HepG2 (cell line): ENCODE measurements at regions not wholly inside any gene's neighbourhood (a gene's known extent, or its start where the extent isn't known, plus 50 kb on each side); places are given as distances from the start of the nearest gene placed in this dataset.

Experiments
- ATAC-seq: fragments of 200-7000 bp; cut with Tn5 transposase; 3 replicates; pipeline ENCODE4 v1.9.1; 2020; ENCODE audit warnings: mild to moderate bottlenecking, moderate library complexity
- BruUV-seq: library from RNA; stranded (reverse); fragments of 400-500 nt; replicated peaks from 2 replicates; lab custom pipeline; 2021; lab: Mats Ljungman, UMichigan
- CTCF ChIA-PET: fragments of 300-600 bp; formaldehyde crosslinking; extraction: SDS; loops from one replicate; lab custom pipeline; 2021; ENCODE audit warnings: low total read pairs, inconsistent platforms, low intra/inter-chr PET ratio; lab: Yijun Ruan, JAX
- POLR2A ChIA-PET: fragments of 350-600 bp; sonication (Branson Sonifier 250); formaldehyde crosslinking; loops from one replicate; lab custom pipeline; 2020; ENCODE audit warnings: antibody characterized with exemption, inconsistent platforms; lab: Yijun Ruan, JAX
- DNase-seq: peaks from one replicate; pipeline ENCODE4 v3.0.0-alpha.2; 2015; ENCODE audit warnings: low spot score
- FAIRE-seq: peaks from 3 replicates; lab custom pipeline; 2011; peaks lifted over from hg19 to GRCh38; lab: Jason Lieb, UNC
- H2AFZ ChIP-seq: one replicate; pipeline ENCODE4 v1.6.1; 2011; ENCODE audit warnings: low read length, inconsistent platforms
- H3K27ac ChIP-seq: fragments of 300-600 bp; 3 replicates; pipeline ENCODE4 v1.8.0; 2011; ENCODE audit warnings: mixed run types, mild to moderate bottlenecking, mixed read lengths, low read length, inconsistent platforms; ENCODE audit not compliant: insufficient read depth; ENCODE audit errors: extremely low read length
- H3K27me3 ChIP-seq, 2 experiments: fragments of 200-600 bp in 1 of 2; 2 replicates in 1 of 2; 3 replicates in 1 of 2; pipeline versions ENCODE4 v1.6.0 to v1.8.0; 2011; ENCODE audit warnings: low read length in 2 of 2, mild to moderate bottlenecking in 2 of 2, moderate library complexity in 2 of 2, inconsistent platforms in 1 of 2; ENCODE audit not compliant: insufficient read depth in 2 of 2, control insufficient read depth in 1 of 2
- H3K36me3 ChIP-seq, 2 experiments: fragments of 200-600 bp in 1 of 2; replicated peaks in 1 of 2; 2 replicates in 1 of 2; 3 replicates in 1 of 2; pipeline versions ENCODE4 v1.5.1 to v1.8.0; 2011; ENCODE audit warnings: low read length in 2 of 2, inconsistent platforms in 1 of 2; ENCODE audit not compliant: insufficient read depth in 2 of 2, control insufficient read depth in 1 of 2
- H3K4me1 ChIP-seq: 2 replicates; pipeline ENCODE4 v1.5.1; 2012; ENCODE audit warnings: low read length, inconsistent platforms; ENCODE audit not compliant: insufficient read depth
- H3K4me2 ChIP-seq: 2 replicates; pipeline ENCODE4 v1.6.0; 2011; ENCODE audit warnings: low read depth, low read length, inconsistent platforms
- H3K4me3 ChIP-seq, 3 experiments: fragments of 200-600 bp in 1 of 3; sonication (generic), shearing (Covaris generic) in 1 of 3; replicated peaks in 1 of 3; 2 replicates each; pipeline ENCODE4 v1.5.1; 2011 to 2016; ENCODE audit warnings: low read length in 3 of 3, inconsistent platforms in 2 of 3, low read depth in 2 of 3, mild to moderate bottlenecking in 2 of 3, control low read depth in 1 of 3, mixed read lengths in 1 of 3; ENCODE audit not compliant: insufficient read depth in 1 of 3
- H3K79me2 ChIP-seq: one replicate; pipeline ENCODE4 v1.6.1; 2011; ENCODE audit warnings: low read length, inconsistent platforms; ENCODE audit not compliant: insufficient read depth
- H3K9ac ChIP-seq: 2 replicates; pipeline ENCODE4 v1.6.0; 2011; ENCODE audit warnings: mild to moderate bottlenecking, low read depth, low read length, inconsistent platforms; ENCODE audit not compliant: insufficient read depth
- H3K9me3 ChIP-seq: 2 replicates; pipeline ENCODE4 v1.5.1; 2012; ENCODE audit warnings: mild to moderate bottlenecking, low read length
- H4K20me1 ChIP-seq: 2 replicates; pipeline ENCODE4 v1.6.0; 2011; ENCODE audit warnings: inconsistent platforms, mild to moderate bottlenecking, low read length, moderate library complexity; ENCODE audit not compliant: insufficient read depth
- AHDC1 ChIP-seq: sonication (generic); formaldehyde crosslinking; IDR thresholded peaks from 2 replicates; pipeline ENCODE4 v1.5.1; 2020; ENCODE audit warnings: mild to moderate bottlenecking, missing genetic modification reagents, borderline replicate concordance
- ATRX ChIP-seq: sonication (generic); formaldehyde crosslinking; IDR thresholded peaks from 2 replicates; pipeline ENCODE4 v1.4.0; 2020; ENCODE audit warnings: missing genetic modification reagents, borderline replicate concordance
- CBX5 ChIP-seq: sonication (generic); formaldehyde crosslinking; IDR thresholded peaks from 2 replicates; pipeline ENCODE4 v1.4.0; 2020; ENCODE audit warnings: missing genetic modification reagents, borderline replicate concordance
- CHD4 ChIP-seq: fragments of 200-600 bp; sonication (generic); IDR thresholded peaks from 2 replicates; pipeline ENCODE4 v1.7.0; 2017; ENCODE audit warnings: mild to moderate bottlenecking, low read length, borderline replicate concordance
- HMG20B ChIP-seq: conservative IDR thresholded peaks from 2 replicates; pipeline ENCODE4 v1.6.1; 2016; ENCODE audit warnings: missing genetic modification reagents, missing compliant biosample characterization
- NFRKB ChIP-seq: fragments of 450-650 bp; IDR thresholded peaks from 2 replicates; pipeline ENCODE4 v1.6.1; 2017
- REL ChIP-seq: sonication (generic); formaldehyde crosslinking; conservative IDR thresholded peaks from 2 replicates; pipeline ENCODE4 v1.8.0; 2022; ENCODE audit warnings: mild to moderate bottlenecking, missing genetic modification reagents, moderate library complexity
- RXRB ChIP-seq: IDR thresholded peaks from 2 replicates; pipeline ENCODE4 v1.6.1; 2016; ENCODE audit warnings: borderline replicate concordance, missing genetic modification reagents, missing compliant biosample characterization
- SMARCC2 ChIP-seq: fragments of 450-650 bp; IDR thresholded peaks from 2 replicates; pipeline ENCODE4 v1.6.1; 2017; ENCODE audit warnings: antibody characterized with exemption, mild to moderate bottlenecking
- TRAFD1 ChIP-seq: sonication (generic); formaldehyde crosslinking; IDR thresholded peaks from 2 replicates; pipeline ENCODE4 v1.5.1; 2020; ENCODE audit warnings: missing genetic modification reagents, mild to moderate bottlenecking, borderline replicate concordance
- ZKSCAN8 ChIP-seq: IDR thresholded peaks from 2 replicates; pipeline ENCODE4 v1.6.1; 2016; ENCODE audit warnings: borderline replicate concordance, missing genetic modification reagents, missing compliant biosample characterization
- ZNF563 ChIP-seq: sonication (generic); formaldehyde crosslinking; IDR thresholded peaks from 2 replicates; pipeline ENCODE4 v1.8.0; 2022; ENCODE audit warnings: mild to moderate bottlenecking, moderate library complexity, missing genetic modification reagents
- ZNF569 ChIP-seq: sonication (generic); formaldehyde crosslinking; IDR thresholded peaks from 2 replicates; pipeline ENCODE4 v1.5.0; 2020; ENCODE audit warnings: mild to moderate bottlenecking, missing genetic modification reagents, moderate library complexity, borderline replicate concordance
- ZNF740 ChIP-seq: sonication (generic); formaldehyde crosslinking; IDR thresholded peaks from 2 replicates; pipeline ENCODE4 v1.4.0; 2020; ENCODE audit warnings: missing genetic modification reagents
- ZNF790 ChIP-seq: sonication (generic); formaldehyde crosslinking; IDR thresholded peaks from 2 replicates; pipeline ENCODE4 v1.8.0; 2022; ENCODE audit warnings: missing genetic modification reagents, mild to moderate bottlenecking, borderline replicate concordance
- WGBS: methylation state at CpG from one replicate; pipeline ENCODE4 v1.1.6; 2017; ENCODE audit warnings: low lambda C conversion rate; 5-methylcytosine and 5-hydroxymethylcytosine counted together
- in situ Hi-C: cut with HindIII; loops from 2 replicates; pipeline ENCODE4 v1.10.0; 2017; ENCODE audit warnings: low pct_unique_long_range_greater_than_20kb; ENCODE audit not compliant: extremely low pct_ligation_motif_present
- intact Hi-C: fragments of 100-400 bp; cut with micrococcal nuclease; formaldehyde crosslinking; loops from one replicate; pipeline ENCODE4 v1.10.0; 2022; ENCODE audit not compliant: unreplicated experiment

GRCh38 chr6:137767465-137767864 is 99.6 kb upstream of the TNFAIP3 start (continued):
- TF ChIP-seq AHDC1 (CRISPR knock-in tag) (no peak), NFRKB (no peak), RXRB (CRISPR knock-in tag) (no peak), ZNF740 (CRISPR knock-in tag) (no peak), ZKSCAN8 (CRISPR knock-in tag) (no peak), HMG20B (CRISPR knock-in tag) (no peak)

- no peak overlapping the region for H3K4me3 ChIP-seq
- ChIA-PET CTCF (no interaction called here), POLR2A (no interaction called here)
- peaks cover 23% of the 10 kb centered on the region for H3K4me1 ChIP-seq
- FAIRE-seq (no peak), ATAC-seq (no peak), DNase-seq (no peak)
- peaks cover 12% of the 10 kb centered on the region; the same call in 1 of the 2 replicates for H3K9me3 ChIP-seq
- no peaks in the 10 kb centered on the region for H3K27me3 ChIP-seq
- H3K9ac ChIP-seq: no peak overlapping the region
- intact Hi-C loops: no loop called here
- no peak overlapping the region for H2AFZ ChIP-seq
- no peaks in the 10 kb centered on the region for H4K20me1 ChIP-seq
- BruUV-seq: no TSS peak
- H3K27ac ChIP-seq: no peak overlapping the region
- H3K4me2 ChIP-seq: no peak overlapping the region
- in situ Hi-C loops: no loop called here
- no peaks in the 10 kb centered on the region for H3K36me3 ChIP-seq
- no peak for TF ChIP-seq CHD4
- no peak for TF ChIP-seq ZNF569 (CRISPR knock-in tag)
- TF ChIP-seq ZNF563 (CRISPR knock-in tag): no peak
- TF ChIP-seq TRAFD1 (CRISPR knock-in tag): no peak
- TF ChIP-seq CBX5 (CRISPR knock-in tag): no peak
- TF ChIP-seq ZNF790 (CRISPR knock-in tag): no peak
- no peak for TF ChIP-seq REL (CRISPR knock-in tag)
- no peak for TF ChIP-seq ATRX (CRISPR knock-in tag)
- TF ChIP-seq SMARCC2: no peak
- no peaks in the 10 kb centered on the region for H3K79me2 ChIP-seq
- WGBS: 73% methylated on average over 5 of the region's 5 CpGs
Observed at GRCh38 chr6:137767911-137768690, 99.0 kb upstream of the TNFAIP3 start.
